Breast epithelium (tissue), 3 donors: ENCODE measurements at regions not wholly inside any gene's neighbourhood (a gene's known extent, or its start where the extent isn't known, plus 50 kb on each side); places are given as distances from the start of the nearest gene placed in this dataset.

Experiments used
- POLR2A ChIP-seq: fragments of 450-650 bp; IDR thresholded peaks from one replicate; pipeline ENCODE4 v1.6.1; 2016; ENCODE audit warnings: antibody characterized with exemption, mild to moderate bottlenecking, moderate library complexity
- POLR2AphosphoS5 ChIP-seq, 3 donors: sonication (generic); formaldehyde crosslinking; IDR thresholded peaks; one replicate each; pipeline ENCODE4 v1.6.1; 2017; ENCODE audit warnings: antibody characterized with exemption in 3 of 3
- TF ChIP-seq, protein P1 (sequence below), 3 donors: fragments of 450-650 bp; IDR thresholded peaks; one replicate each; pipeline ENCODE4 v1.5.1; 2016 to 2017; ENCODE audit warnings: antibody characterized with exemption in 3 of 3, mild to moderate bottlenecking in 3 of 3, moderate library complexity in 3 of 3

DNA sequence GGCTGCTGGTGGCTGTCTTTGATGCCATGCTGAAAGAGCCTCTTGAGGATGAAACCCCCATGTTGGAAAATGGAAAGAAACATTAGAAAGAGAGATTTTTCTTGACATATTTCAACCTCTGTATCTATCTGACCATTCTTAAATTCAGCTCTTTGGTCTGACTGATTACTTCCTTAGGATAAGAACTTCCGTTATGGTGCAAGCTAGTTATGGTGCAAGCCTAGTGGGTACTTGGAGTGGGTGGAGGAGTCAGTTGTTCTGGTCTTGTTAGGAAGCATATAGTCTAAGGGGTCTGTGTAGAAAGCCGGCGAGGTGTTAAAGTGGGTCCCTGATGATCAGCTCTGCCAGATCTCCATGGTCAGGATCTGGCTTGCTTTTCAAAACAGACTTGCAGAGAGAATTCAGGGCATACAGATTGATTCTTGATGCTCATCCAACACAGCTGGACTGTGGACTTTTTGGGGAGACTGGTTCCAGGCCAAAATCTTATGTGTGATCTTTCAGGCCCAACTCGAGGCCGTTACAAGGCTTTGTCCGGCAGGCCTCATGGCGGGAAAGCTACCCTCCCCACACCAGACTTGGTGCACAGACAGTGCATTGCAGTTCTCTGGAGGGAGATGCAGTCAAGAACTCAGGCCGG, 82.8 kb upstream of the BOD1L1 start:
- TF ChIP-seq, protein P1, sequence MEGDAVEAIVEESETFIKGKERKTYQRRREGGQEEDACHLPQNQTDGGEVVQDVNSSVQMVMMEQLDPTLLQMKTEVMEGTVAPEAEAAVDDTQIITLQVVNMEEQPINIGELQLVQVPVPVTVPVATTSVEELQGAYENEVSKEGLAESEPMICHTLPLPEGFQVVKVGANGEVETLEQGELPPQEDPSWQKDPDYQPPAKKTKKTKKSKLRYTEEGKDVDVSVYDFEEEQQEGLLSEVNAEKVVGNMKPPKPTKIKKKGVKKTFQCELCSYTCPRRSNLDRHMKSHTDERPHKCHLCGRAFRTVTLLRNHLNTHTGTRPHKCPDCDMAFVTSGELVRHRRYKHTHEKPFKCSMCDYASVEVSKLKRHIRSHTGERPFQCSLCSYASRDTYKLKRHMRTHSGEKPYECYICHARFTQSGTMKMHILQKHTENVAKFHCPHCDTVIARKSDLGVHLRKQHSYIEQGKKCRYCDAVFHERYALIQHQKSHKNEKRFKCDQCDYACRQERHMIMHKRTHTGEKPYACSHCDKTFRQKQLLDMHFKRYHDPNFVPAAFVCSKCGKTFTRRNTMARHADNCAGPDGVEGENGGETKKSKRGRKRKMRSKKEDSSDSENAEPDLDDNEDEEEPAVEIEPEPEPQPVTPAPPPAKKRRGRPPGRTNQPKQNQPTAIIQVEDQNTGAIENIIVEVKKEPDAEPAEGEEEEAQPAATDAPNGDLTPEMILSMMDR (IDR thresholded peaks at IDR 0.05) = no peak
- TF ChIP-seq POLR2A = no peak
- no peak for TF ChIP-seq POLR2AphosphoS5 (IDR thresholded peaks at IDR 0.05)
